Gastrocnemius medialis (tissue), 4 donors: ENCODE measurements at regions not wholly inside any gene's neighbourhood (a gene's known extent, or its start where the extent isn't known, plus 50 kb on each side); places are given as distances from the start of the nearest gene placed in this dataset.

Experiments used
- CTCF ChIP-seq, 5 experiments: fragments of 450-650 bp in 3 of 5; fragments of 200-600 bp in 2 of 5; sonication (generic) in 2 of 5; IDR thresholded peaks in 4 of 5; conservative IDR thresholded peaks in 1 of 5; 1 replicate in 4 of 5; 2 replicates in 1 of 5; pipeline ENCODE4 v1.5.1; 2016 to 2019; ENCODE audit warnings: antibody characterized with exemption in 5 of 5, mild to moderate bottlenecking in 3 of 5, moderate library complexity in 3 of 5
- POLR2A ChIP-seq, 2 donors: fragments of 450-650 bp; IDR thresholded peaks; one replicate each; pipeline ENCODE4 v1.6.1; 2017; ENCODE audit warnings: antibody characterized with exemption in 2 of 2, mild to moderate bottlenecking in 2 of 2, moderate library complexity in 2 of 2

GRCh38 chr3:150148227-150148626 lies 177.5 kb upstream of the PFN2 start:
- TF ChIP-seq POLR2A (IDR thresholded peaks at IDR 0.05) (no peak), CTCF (IDR thresholded peaks at IDR 0.05 in 4 of 5, conservative IDR thresholded peaks at IDR 0.05 in 1 of 5) (no peak)
